HepG2 (cell line): ENCODE measurements at regions not wholly inside any gene's neighbourhood (a gene's known extent, or its start where the extent isn't known, plus 50 kb on each side); places are given as distances from the start of the nearest gene placed in this dataset.

Experiments
- ATAC-seq: fragments of 200-7000 bp; cut with Tn5 transposase; 3 replicates; pipeline ENCODE4 v1.9.1; 2020; ENCODE audit warnings: mild to moderate bottlenecking, moderate library complexity
- BruUV-seq: library from RNA; stranded (reverse); fragments of 400-500 nt; replicated peaks from 2 replicates; lab custom pipeline; 2021; lab: Mats Ljungman, UMichigan
- CTCF ChIA-PET: fragments of 300-600 bp; formaldehyde crosslinking; extraction: SDS; loops from one replicate; lab custom pipeline; 2021; ENCODE audit warnings: low total read pairs, inconsistent platforms, low intra/inter-chr PET ratio; lab: Yijun Ruan, JAX
- POLR2A ChIA-PET: fragments of 350-600 bp; sonication (Branson Sonifier 250); formaldehyde crosslinking; loops from one replicate; lab custom pipeline; 2020; ENCODE audit warnings: antibody characterized with exemption, inconsistent platforms; lab: Yijun Ruan, JAX
- DNase-seq: peaks from one replicate; pipeline ENCODE4 v3.0.0-alpha.2; 2015; ENCODE audit warnings: low spot score
- FAIRE-seq: peaks from 3 replicates; lab custom pipeline; 2011; peaks lifted over from hg19 to GRCh38; lab: Jason Lieb, UNC
- H2AFZ ChIP-seq: one replicate; pipeline ENCODE4 v1.6.1; 2011; ENCODE audit warnings: low read length, inconsistent platforms
- H3K27ac ChIP-seq: fragments of 300-600 bp; 3 replicates; pipeline ENCODE4 v1.8.0; 2011; ENCODE audit warnings: mixed run types, mild to moderate bottlenecking, mixed read lengths, low read length, inconsistent platforms; ENCODE audit not compliant: insufficient read depth; ENCODE audit errors: extremely low read length
- H3K27me3 ChIP-seq, 2 experiments: fragments of 200-600 bp in 1 of 2; 2 replicates in 1 of 2; 3 replicates in 1 of 2; pipeline versions ENCODE4 v1.6.0 to v1.8.0; 2011; ENCODE audit warnings: low read length in 2 of 2, mild to moderate bottlenecking in 2 of 2, moderate library complexity in 2 of 2, inconsistent platforms in 1 of 2; ENCODE audit not compliant: insufficient read depth in 2 of 2, control insufficient read depth in 1 of 2
- H3K36me3 ChIP-seq, 2 experiments: fragments of 200-600 bp in 1 of 2; replicated peaks in 1 of 2; 2 replicates in 1 of 2; 3 replicates in 1 of 2; pipeline versions ENCODE4 v1.5.1 to v1.8.0; 2011; ENCODE audit warnings: low read length in 2 of 2, inconsistent platforms in 1 of 2; ENCODE audit not compliant: insufficient read depth in 2 of 2, control insufficient read depth in 1 of 2
- H3K4me1 ChIP-seq: 2 replicates; pipeline ENCODE4 v1.5.1; 2012; ENCODE audit warnings: low read length, inconsistent platforms; ENCODE audit not compliant: insufficient read depth
- H3K4me2 ChIP-seq: 2 replicates; pipeline ENCODE4 v1.6.0; 2011; ENCODE audit warnings: low read depth, low read length, inconsistent platforms
- H3K4me3 ChIP-seq, 3 experiments: fragments of 200-600 bp in 1 of 3; sonication (generic), shearing (Covaris generic) in 1 of 3; replicated peaks in 1 of 3; 2 replicates each; pipeline ENCODE4 v1.5.1; 2011 to 2016; ENCODE audit warnings: low read length in 3 of 3, inconsistent platforms in 2 of 3, low read depth in 2 of 3, mild to moderate bottlenecking in 2 of 3, control low read depth in 1 of 3, mixed read lengths in 1 of 3; ENCODE audit not compliant: insufficient read depth in 1 of 3
- H3K79me2 ChIP-seq: one replicate; pipeline ENCODE4 v1.6.1; 2011; ENCODE audit warnings: low read length, inconsistent platforms; ENCODE audit not compliant: insufficient read depth
- H3K9ac ChIP-seq: 2 replicates; pipeline ENCODE4 v1.6.0; 2011; ENCODE audit warnings: mild to moderate bottlenecking, low read depth, low read length, inconsistent platforms; ENCODE audit not compliant: insufficient read depth
- H3K9me3 ChIP-seq: 2 replicates; pipeline ENCODE4 v1.5.1; 2012; ENCODE audit warnings: mild to moderate bottlenecking, low read length
- H4K20me1 ChIP-seq: 2 replicates; pipeline ENCODE4 v1.6.0; 2011; ENCODE audit warnings: inconsistent platforms, mild to moderate bottlenecking, low read length, moderate library complexity; ENCODE audit not compliant: insufficient read depth
- ARNT2 ChIP-seq: sonication (generic); formaldehyde crosslinking; IDR thresholded peaks from 2 replicates; pipeline ENCODE4 v1.8.0; 2022; ENCODE audit warnings: mild to moderate bottlenecking, low read depth, missing genetic modification reagents, moderate library complexity
- CCDC6 ChIP-seq: sonication (generic); formaldehyde crosslinking; IDR thresholded peaks from 2 replicates; pipeline ENCODE4 v1.8.1; 2022; ENCODE audit warnings: mild to moderate bottlenecking, missing genetic modification reagents, moderate library complexity
- DDIT3 ChIP-seq: sonication (generic); formaldehyde crosslinking; IDR thresholded peaks from 2 replicates; pipeline ENCODE4 v1.4.0; 2020; ENCODE audit warnings: mild to moderate bottlenecking, missing genetic modification reagents
- ELF3 ChIP-seq: IDR thresholded peaks from 2 replicates; pipeline ENCODE4 v1.6.1; 2016; ENCODE audit warnings: missing genetic modification reagents, missing compliant biosample characterization
- NCOA5 ChIP-seq: sonication (generic); formaldehyde crosslinking; IDR thresholded peaks from 2 replicates; pipeline ENCODE4 v1.4.0; 2020; ENCODE audit warnings: missing genetic modification reagents
- NFIC ChIP-seq: IDR thresholded peaks from 2 replicates; pipeline ENCODE4 v1.6.1; 2012; ENCODE audit warnings: mild to moderate bottlenecking, low read length, inconsistent platforms
- RARA ChIP-seq: IDR thresholded peaks from 2 replicates; pipeline ENCODE4 v1.6.1; 2016; ENCODE audit warnings: missing genetic modification reagents, missing compliant biosample characterization
- RFXANK ChIP-seq: IDR thresholded peaks from 2 replicates; pipeline ENCODE4 v1.6.1; 2016
- SALL2 ChIP-seq: sonication (generic); formaldehyde crosslinking; IDR thresholded peaks from 2 replicates; pipeline ENCODE4 v1.8.1; 2023; ENCODE audit warnings: mild to moderate bottlenecking, missing genetic modification reagents, inconsistent platforms
- SMYD3 ChIP-seq: sonication (generic); formaldehyde crosslinking; IDR thresholded peaks from 2 replicates; pipeline ENCODE4 v1.8.1; 2023; ENCODE audit warnings: mild to moderate bottlenecking, missing genetic modification reagents
- XRCC5 ChIP-seq: fragments of 200-400 bp; formaldehyde crosslinking; optimal IDR thresholded peaks from 2 replicates; pipeline ENCODE3; 2017; ENCODE audit warnings: mild to moderate bottlenecking, low read length
- ZNF563 ChIP-seq: sonication (generic); formaldehyde crosslinking; IDR thresholded peaks from 2 replicates; pipeline ENCODE4 v1.8.0; 2022; ENCODE audit warnings: mild to moderate bottlenecking, moderate library complexity, missing genetic modification reagents
- ZNF660 ChIP-seq: sonication (generic); formaldehyde crosslinking; IDR thresholded peaks from 2 replicates; pipeline ENCODE4 v1.5.1; 2020; ENCODE audit warnings: mild to moderate bottlenecking, low read depth, missing genetic modification reagents, borderline replicate concordance
- ZNF672 ChIP-seq: sonication (generic); formaldehyde crosslinking; IDR thresholded peaks from 2 replicates; pipeline ENCODE4 v1.8.1; 2022; ENCODE audit warnings: missing genetic modification reagents
- ZNF740 ChIP-seq: sonication (generic); formaldehyde crosslinking; IDR thresholded peaks from 2 replicates; pipeline ENCODE4 v1.4.0; 2020; ENCODE audit warnings: missing genetic modification reagents
- WGBS: methylation state at CpG from one replicate; pipeline ENCODE4 v1.1.6; 2017; ENCODE audit warnings: low lambda C conversion rate; 5-methylcytosine and 5-hydroxymethylcytosine counted together
- in situ Hi-C: cut with HindIII; loops from 2 replicates; pipeline ENCODE4 v1.10.0; 2017; ENCODE audit warnings: low pct_unique_long_range_greater_than_20kb; ENCODE audit not compliant: extremely low pct_ligation_motif_present
- intact Hi-C: fragments of 100-400 bp; cut with micrococcal nuclease; formaldehyde crosslinking; loops from one replicate; pipeline ENCODE4 v1.10.0; 2022; ENCODE audit not compliant: unreplicated experiment
- TF ChIP-seq, protein P1 (sequence below): sonication (generic); formaldehyde crosslinking; IDR thresholded peaks from 2 replicates; pipeline ENCODE4 v1.4.0; 2020; ENCODE audit warnings: missing genetic modification reagents

DNA sequence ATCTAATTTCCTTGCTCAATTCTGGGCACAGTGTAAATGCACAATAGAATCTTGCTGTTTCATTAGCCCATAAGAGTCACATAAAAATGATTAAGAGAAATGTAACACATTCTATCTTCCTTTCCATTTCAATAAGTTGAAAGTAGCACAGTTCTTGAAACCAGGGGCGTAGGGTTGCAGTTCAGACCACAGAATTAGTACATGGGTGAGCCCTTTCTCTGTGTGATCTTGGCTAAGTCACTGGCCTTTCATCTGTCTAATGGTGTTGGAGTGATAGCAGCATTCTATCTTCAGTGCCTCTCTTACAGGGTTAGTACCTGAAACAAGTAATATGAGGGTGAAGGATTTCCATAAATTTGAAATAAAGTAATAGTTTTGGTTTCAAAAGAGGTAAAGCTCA, 445.3 kb upstream of the ZNF462 start:
- Histone ChIP-seq H3K4me3 (no peak overlapping the region), H3K9me3 (no peaks in the 10 kb centered on the region), H2AFZ (no peak overlapping the region), H4K20me1 (no peaks in the 10 kb centered on the region)
- in situ Hi-C loops, result no loop called here
- ATAC-seq, result no peak
- TF ChIP-seq RARA (CRISPR knock-in tag) (no peak), ZNF563 (CRISPR knock-in tag) (no peak), ARNT2 (no peak), SMYD3 (CRISPR knock-in tag) (no peak), NFIC (no peak), XRCC5 (no peak)
- TF ChIP-seq, all 625 proteins: peak for 0
- POLR2A ChIA-PET, result no interaction called here
- Histone ChIP-seq H3K79me2 (no peaks in the 10 kb centered on the region), H3K27ac (no peak overlapping the region), H3K4me2 (no peak overlapping the region), H3K27me3 (no peaks in the 10 kb centered on the region), H3K36me3 (no peaks in the 10 kb centered on the region), H3K4me1 (no peaks in the 10 kb centered on the region), H3K9ac (no peak overlapping the region)
- FAIRE-seq (no peak), DNase-seq (no peak)
- CTCF ChIA-PET, result no interaction called here
- intact Hi-C loops, result no loop called here
- no TSS peak for BruUV-seq
- WGBS, result 0% methylated on average over 1 of the region's 1 CpG

- 36% methylated on average over 3 of the region's 3 CpGs for WGBS
- Histone ChIP-seq H3K79me2 (no peaks in the 10 kb centered on the region), H3K9me3 (no peaks in the 10 kb centered on the region), H2AFZ (no peak overlapping the region), H3K27me3 (no peaks in the 10 kb centered on the region), H3K27ac (no peak overlapping the region), H3K4me2 (no peak overlapping the region), H4K20me1 (no peaks in the 10 kb centered on the region), H3K9ac (no peak overlapping the region), H3K36me3 (no peaks in the 10 kb centered on the region), H3K4me3 (no peak overlapping the region), H3K4me1 (no peaks in the 10 kb centered on the region)
- DNase-seq (no peak), FAIRE-seq (no peak), ATAC-seq (no peak)
- intact Hi-C loops (no loop called here), in situ Hi-C loops (no loop called here)
- ChIA-PET POLR2A (no interaction called here), CTCF (no interaction called here)
- BruUV-seq, result no TSS peak
- TF ChIP-seq CCDC6 (CRISPR knock-in tag) (no peak), SALL2 (no peak), ZNF740 (CRISPR knock-in tag) (no peak), ZNF660 (CRISPR knock-in tag) (no peak), ELF3 (CRISPR knock-in tag) (no peak), NCOA5 (no peak), RFXANK (no peak), ZNF672 (CRISPR knock-in tag) (no peak), DDIT3 (CRISPR knock-in tag) (no peak)
- TF ChIP-seq, protein P1, sequence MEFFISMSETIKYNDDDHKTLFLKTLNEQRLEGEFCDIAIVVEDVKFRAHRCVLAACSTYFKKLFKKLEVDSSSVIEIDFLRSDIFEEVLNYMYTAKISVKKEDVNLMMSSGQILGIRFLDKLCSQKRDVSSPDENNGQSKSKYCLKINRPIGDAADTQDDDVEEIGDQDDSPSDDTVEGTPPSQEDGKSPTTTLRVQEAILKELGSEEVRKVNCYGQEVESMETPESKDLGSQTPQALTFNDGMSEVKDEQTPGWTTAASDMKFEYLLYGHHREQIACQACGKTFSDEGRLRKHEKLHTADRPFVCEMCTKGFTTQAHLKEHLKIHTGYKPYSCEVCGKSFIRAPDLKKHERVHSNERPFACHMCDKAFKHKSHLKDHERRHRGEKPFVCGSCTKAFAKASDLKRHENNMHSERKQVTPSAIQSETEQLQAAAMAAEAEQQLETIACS, result no peak
Measured at GRCh38 chr9:106419829-106420228, 443.1 kb upstream of the ZNF462 start.
